ENCODE measurements at regions not wholly inside any gene's neighbourhood (a gene's known extent, or its start where the extent isn't known, plus 50 kb on each side); places are given as distances from the start of the nearest gene placed in this dataset.

DNA sequence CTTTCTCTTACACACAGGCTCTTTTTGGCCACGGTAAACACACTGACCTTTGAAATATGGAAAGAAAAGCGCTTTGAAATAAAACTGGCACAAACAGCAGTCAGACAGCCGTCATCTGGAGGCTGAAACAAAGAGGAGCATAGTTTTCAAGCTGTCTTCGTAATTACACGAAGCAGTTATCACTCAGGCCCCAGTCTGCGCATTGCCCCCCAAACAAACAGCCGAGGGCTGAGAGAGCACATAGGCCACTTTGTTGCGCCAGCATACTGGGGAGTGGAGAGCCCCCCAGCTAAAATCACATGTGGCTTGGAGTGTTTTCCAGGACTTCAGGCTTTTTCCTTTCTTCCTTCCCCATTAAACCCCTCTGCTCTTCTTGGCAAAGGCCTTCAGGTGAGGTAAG lies 142.9 kb upstream of the BTG1 start:
- TF ChIP-seq, protein P1, sequence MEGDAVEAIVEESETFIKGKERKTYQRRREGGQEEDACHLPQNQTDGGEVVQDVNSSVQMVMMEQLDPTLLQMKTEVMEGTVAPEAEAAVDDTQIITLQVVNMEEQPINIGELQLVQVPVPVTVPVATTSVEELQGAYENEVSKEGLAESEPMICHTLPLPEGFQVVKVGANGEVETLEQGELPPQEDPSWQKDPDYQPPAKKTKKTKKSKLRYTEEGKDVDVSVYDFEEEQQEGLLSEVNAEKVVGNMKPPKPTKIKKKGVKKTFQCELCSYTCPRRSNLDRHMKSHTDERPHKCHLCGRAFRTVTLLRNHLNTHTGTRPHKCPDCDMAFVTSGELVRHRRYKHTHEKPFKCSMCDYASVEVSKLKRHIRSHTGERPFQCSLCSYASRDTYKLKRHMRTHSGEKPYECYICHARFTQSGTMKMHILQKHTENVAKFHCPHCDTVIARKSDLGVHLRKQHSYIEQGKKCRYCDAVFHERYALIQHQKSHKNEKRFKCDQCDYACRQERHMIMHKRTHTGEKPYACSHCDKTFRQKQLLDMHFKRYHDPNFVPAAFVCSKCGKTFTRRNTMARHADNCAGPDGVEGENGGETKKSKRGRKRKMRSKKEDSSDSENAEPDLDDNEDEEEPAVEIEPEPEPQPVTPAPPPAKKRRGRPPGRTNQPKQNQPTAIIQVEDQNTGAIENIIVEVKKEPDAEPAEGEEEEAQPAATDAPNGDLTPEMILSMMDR (IDR thresholded peaks at IDR 0.05; ENCODE audit: insufficient read depth, low read length, poor library complexity, severe bottlenecking), result no peak
- H3K4me3 ChIP-seq (replicated peaks; ENCODE audit: low read depth, low read length), result no peak overlapping the region
- no peak for DNase-seq (ENCODE audit: extremely low read depth, insufficient read length)
- H3K27me3 ChIP-seq (replicated peaks; ENCODE audit: control insufficient read depth, insufficient read depth, low read length), result no peaks in the 10 kb centered on the region
- H3K36me3 ChIP-seq (ENCODE audit: control insufficient read depth, insufficient read depth, low read length), result no peaks in the 10 kb centered on the region

DNA sequence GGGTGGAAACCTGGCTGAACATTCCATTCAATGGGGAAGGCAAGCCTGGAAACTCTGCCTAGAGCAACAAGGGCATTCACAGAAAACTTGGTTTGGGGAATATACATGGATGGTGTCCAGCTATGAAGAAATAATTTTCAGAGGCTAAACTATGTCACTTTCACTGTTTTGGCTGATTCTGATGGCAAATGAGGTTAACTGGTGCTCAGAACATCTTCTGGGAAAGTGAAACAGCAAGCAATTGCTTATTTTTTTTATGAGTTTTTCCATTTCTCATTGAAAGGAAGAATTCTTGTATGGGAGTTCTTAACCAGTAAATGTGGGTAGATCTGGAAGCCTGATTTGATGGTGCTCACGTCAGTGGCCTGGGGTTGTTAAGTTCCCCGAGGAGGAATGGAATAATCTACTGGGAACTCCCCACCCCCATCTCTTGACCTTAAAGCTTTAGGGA lies 132.8 kb upstream of the BTG1 start:
- TF ChIP-seq, protein P1 (IDR thresholded peaks at IDR 0.05; ENCODE audit: insufficient read depth, low read length, poor library complexity, severe bottlenecking), result no peak
- Histone ChIP-seq H3K36me3 (ENCODE audit: control insufficient read depth, insufficient read depth, low read length) (no peaks in the 10 kb centered on the region), H3K27me3 (replicated peaks; ENCODE audit: control insufficient read depth, insufficient read depth, low read length) (no peaks in the 10 kb centered on the region), H3K4me3 (replicated peaks; ENCODE audit: low read depth, low read length) (no peak overlapping the region)
- no peak for DNase-seq (ENCODE audit: extremely low read depth, insufficient read length)

DNA sequence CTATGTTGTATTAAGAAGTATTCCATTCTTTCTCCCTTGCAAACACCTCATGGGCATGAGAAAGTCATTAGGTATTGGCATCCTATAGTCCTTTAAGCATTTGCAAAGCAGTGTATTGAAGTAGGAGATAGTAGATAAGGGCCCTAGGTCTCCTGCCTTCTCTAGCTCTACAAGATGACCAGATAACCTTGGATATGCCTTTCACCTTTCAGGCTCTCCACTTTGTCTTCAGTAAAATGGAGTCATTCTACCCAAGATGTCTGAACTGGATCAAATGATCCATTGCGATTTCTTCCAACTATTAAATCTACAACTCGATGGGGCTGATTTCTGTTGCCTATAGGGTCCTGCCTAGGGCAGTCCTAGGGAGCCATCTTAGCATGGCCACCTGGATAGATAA lies 132.1 kb upstream of the BTG1 start:
- TF ChIP-seq, protein P1 (IDR thresholded peaks at IDR 0.05; ENCODE audit: insufficient read depth, low read length, poor library complexity, severe bottlenecking), result no peak
- no peak for DNase-seq (ENCODE audit: extremely low read depth, insufficient read length)
- H3K4me3 ChIP-seq (replicated peaks; ENCODE audit: low read depth, low read length), result no peak overlapping the region
- no peaks in the 10 kb centered on the region for H3K36me3 ChIP-seq (ENCODE audit: control insufficient read depth, insufficient read depth, low read length)
- H3K27me3 ChIP-seq (replicated peaks; ENCODE audit: control insufficient read depth, insufficient read depth, low read length), result no peaks in the 10 kb centered on the region

DNA sequence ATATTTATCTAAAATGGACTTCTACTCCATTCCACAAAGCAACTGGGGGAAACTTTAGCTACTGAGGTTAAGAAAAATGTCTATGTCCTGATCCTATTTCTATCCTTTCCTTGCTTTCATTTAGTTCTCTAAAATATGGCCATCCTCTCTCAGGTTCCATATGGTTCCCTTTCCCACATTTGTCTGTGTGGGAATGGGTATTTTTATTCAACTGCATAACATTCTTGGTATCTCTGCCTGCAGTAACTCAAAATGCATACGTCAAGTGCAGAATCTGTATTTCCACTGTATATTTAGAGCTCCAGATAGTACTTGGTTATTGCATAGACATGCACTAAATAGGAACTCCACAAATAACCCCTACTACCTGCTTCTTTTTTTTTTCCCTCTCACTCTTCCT lies 130.6 kb upstream of the BTG1 start:
- Histone ChIP-seq H3K36me3 (ENCODE audit: control insufficient read depth, insufficient read depth, low read length) (no peaks in the 10 kb centered on the region), H3K4me3 (replicated peaks; ENCODE audit: low read depth, low read length) (no peak overlapping the region), H3K27me3 (replicated peaks; ENCODE audit: control insufficient read depth, insufficient read depth, low read length) (no peaks in the 10 kb centered on the region)
- TF ChIP-seq, protein P1 (IDR thresholded peaks at IDR 0.05; ENCODE audit: insufficient read depth, low read length, poor library complexity, severe bottlenecking), result no peak
- DNase-seq (ENCODE audit: extremely low read depth, insufficient read length), result no peak

DNA sequence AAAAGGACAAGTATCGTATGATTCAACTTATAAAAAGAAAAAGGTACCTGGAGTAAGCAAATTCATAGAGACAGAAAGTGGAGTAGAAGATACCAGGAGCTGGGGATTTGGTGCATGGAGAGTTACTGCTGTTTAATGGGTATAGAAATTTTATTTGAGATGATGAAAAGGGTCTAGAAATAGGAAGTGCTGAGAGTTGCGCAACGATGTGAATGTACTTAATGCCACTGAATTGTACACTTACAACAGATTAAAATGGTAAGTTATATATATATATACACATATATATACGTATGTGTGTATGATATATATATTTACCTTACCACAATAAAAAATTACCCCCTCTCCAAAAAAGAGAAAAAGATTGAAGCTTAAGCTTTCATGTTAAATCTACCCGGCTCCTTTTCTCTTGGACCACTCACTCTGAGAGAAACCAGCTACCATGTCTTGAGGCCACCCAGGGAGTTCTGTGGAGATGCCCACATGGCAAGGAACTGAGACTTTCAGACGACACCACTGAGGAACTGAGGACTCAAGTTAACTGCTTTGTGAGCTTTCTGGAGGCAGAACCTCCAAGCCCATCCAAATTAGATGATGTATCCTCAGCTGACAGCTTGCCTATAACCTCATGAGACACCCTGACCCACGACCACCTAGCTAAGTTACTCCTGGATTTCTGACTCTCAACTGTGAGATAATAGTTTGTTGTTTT lies 130.0 kb upstream of the BTG1 start:
- H3K27me3 ChIP-seq (replicated peaks; ENCODE audit: control insufficient read depth, insufficient read depth, low read length), result no peaks in the 10 kb centered on the region
- DNase-seq (ENCODE audit: extremely low read depth, insufficient read length), result no peak
- TF ChIP-seq, protein P1 (IDR thresholded peaks at IDR 0.05; ENCODE audit: insufficient read depth, low read length, poor library complexity, severe bottlenecking), result no peak
- no peak overlapping the region for H3K4me3 ChIP-seq (replicated peaks; ENCODE audit: low read depth, low read length)
- no peaks in the 10 kb centered on the region for H3K36me3 ChIP-seq (ENCODE audit: control insufficient read depth, insufficient read depth, low read length)

DNA sequence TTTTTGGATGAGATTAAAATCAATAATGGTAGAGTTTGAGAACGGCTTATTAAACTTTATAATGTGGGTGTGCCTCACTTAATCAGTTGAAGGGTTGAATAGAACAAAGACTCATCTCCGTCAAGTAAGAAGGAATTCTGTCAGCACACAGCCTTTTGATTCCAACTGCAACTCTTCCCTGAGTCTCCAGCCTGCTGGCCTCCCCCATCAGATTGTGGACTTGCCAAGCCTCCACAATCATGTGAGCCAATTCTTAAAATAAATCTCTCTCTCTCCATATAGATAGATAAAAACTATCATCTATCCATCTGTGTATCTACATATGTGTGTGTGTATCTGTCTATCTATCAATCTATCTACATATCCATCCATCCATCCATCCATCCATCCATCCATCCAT lies 127.4 kb upstream of the BTG1 start:
- Histone ChIP-seq H3K4me3 (replicated peaks; ENCODE audit: low read depth, low read length) (no peak overlapping the region), H3K27me3 (replicated peaks; ENCODE audit: control insufficient read depth, insufficient read depth, low read length) (no peaks in the 10 kb centered on the region), H3K36me3 (ENCODE audit: control insufficient read depth, insufficient read depth, low read length) (no peaks in the 10 kb centered on the region)
- TF ChIP-seq, protein P1 (IDR thresholded peaks at IDR 0.05; ENCODE audit: insufficient read depth, low read length, poor library complexity, severe bottlenecking), result no peak
- no peak for DNase-seq (ENCODE audit: extremely low read depth, insufficient read length)

All from GM06990 (cell line).